Uterus (tissue), 3 donors: ENCODE measurements at regions not wholly inside any gene's neighbourhood (a gene's known extent, or its start where the extent isn't known, plus 50 kb on each side); places are given as distances from the start of the nearest gene placed in this dataset.

Source experiments
- DNase-seq, 2 donors: peaks; one replicate each; pipeline ENCODE4 v3.0.0-alpha.2; 2019 to 2020
- H3K27ac ChIP-seq, 2 donors: fragments of 200-600 bp; sonication (generic); 1 replicate in 1 of 2; 2 replicates in 1 of 2; pipeline ENCODE4 v1.5.1; 2016 to 2018
- H3K27me3 ChIP-seq, 2 donors: fragments of 200-600 bp; sonication (generic); one replicate each; pipeline ENCODE4 v1.5.1; 2018 to 2019; ENCODE audit warnings: control low read depth in 1 of 2
- H3K36me3 ChIP-seq, 2 donors: fragments of 200-600 bp; sonication (generic); one replicate each; pipeline ENCODE4 v1.5.1; 2019; ENCODE audit warnings: control low read depth in 1 of 2
- H3K4me1 ChIP-seq, 2 donors: fragments of 200-600 bp; sonication (generic); one replicate each; pipeline ENCODE4 v1.5.1; 2018 to 2019; ENCODE audit warnings: control low read depth in 1 of 2
- H3K4me3 ChIP-seq, 2 donors: fragments of 200-600 bp; sonication (generic); 1 replicate in 1 of 2; 2 replicates in 1 of 2; pipeline ENCODE4 v1.5.1; 2018 to 2019; ENCODE audit warnings: mild to moderate bottlenecking in 1 of 2
- H3K9me3 ChIP-seq, 2 donors: fragments of 200-600 bp; sonication (generic); one replicate each; pipeline ENCODE4 v1.5.1; 2019; ENCODE audit warnings: control low read depth in 1 of 2
- POLR2A ChIP-seq, 2 donors: fragments of 450-650 bp; IDR thresholded peaks; one replicate each; pipeline ENCODE4 v1.6.1; 2016; ENCODE audit warnings: antibody characterized with exemption in 2 of 2, mild to moderate bottlenecking in 1 of 2, moderate library complexity in 1 of 2
- intact Hi-C: fragments of 100-400 bp; cut with DNase I; formaldehyde crosslinking; loops from one replicate; pipeline ENCODE4 v1.15.1; 2023; ENCODE audit warnings: low total_unique reads
- TF ChIP-seq, protein P1 (sequence below), 4 experiments: fragments of 200-600 bp in 2 of 4; fragments of 450-650 bp in 2 of 4; sonication (generic) in 2 of 4; IDR thresholded peaks; one replicate each; pipeline ENCODE4 v1.5.1; 2016 to 2019; ENCODE audit warnings: antibody characterized with exemption in 4 of 4, mild to moderate bottlenecking in 2 of 4, moderate library complexity in 1 of 4
- donor health status: DM: yes; HTN: yes; CAD: no.

DNA sequence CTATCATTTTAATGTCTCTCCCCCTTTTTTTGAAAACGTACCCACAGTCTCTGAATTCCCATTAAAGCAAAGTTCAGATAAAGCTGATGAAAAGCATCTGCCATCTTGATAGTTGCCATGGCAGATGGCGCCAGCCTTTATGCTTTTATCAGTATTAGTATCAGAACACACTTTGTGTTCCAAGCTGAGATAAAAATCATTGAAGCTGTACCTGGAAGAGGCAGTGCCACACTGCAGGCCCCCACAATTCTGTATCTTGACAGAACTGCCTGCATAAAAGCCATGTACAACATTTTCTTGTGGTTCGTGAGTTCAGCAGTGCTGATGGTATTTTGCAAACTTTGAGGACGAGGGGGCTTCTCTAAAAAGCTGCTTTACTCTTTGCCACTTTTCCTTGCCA, 311.7 kb downstream of the SATB1 start:
- Histone ChIP-seq H3K4me3 (no peak overlapping the region), H3K9me3 (no peaks in the 10 kb centered on the region), H3K4me1 (no peaks in the 10 kb centered on the region), H3K27me3 (no peaks in the 10 kb centered on the region), H3K27ac (no peak overlapping the region), H3K36me3 (no peaks in the 10 kb centered on the region)
- no peak for DNase-seq
- no peak for TF ChIP-seq POLR2A (IDR thresholded peaks at IDR 0.05)
- TF ChIP-seq, protein P1, sequence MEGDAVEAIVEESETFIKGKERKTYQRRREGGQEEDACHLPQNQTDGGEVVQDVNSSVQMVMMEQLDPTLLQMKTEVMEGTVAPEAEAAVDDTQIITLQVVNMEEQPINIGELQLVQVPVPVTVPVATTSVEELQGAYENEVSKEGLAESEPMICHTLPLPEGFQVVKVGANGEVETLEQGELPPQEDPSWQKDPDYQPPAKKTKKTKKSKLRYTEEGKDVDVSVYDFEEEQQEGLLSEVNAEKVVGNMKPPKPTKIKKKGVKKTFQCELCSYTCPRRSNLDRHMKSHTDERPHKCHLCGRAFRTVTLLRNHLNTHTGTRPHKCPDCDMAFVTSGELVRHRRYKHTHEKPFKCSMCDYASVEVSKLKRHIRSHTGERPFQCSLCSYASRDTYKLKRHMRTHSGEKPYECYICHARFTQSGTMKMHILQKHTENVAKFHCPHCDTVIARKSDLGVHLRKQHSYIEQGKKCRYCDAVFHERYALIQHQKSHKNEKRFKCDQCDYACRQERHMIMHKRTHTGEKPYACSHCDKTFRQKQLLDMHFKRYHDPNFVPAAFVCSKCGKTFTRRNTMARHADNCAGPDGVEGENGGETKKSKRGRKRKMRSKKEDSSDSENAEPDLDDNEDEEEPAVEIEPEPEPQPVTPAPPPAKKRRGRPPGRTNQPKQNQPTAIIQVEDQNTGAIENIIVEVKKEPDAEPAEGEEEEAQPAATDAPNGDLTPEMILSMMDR (IDR thresholded peaks at IDR 0.05), result no peak
- intact Hi-C loops, result no loop called here

DNA sequence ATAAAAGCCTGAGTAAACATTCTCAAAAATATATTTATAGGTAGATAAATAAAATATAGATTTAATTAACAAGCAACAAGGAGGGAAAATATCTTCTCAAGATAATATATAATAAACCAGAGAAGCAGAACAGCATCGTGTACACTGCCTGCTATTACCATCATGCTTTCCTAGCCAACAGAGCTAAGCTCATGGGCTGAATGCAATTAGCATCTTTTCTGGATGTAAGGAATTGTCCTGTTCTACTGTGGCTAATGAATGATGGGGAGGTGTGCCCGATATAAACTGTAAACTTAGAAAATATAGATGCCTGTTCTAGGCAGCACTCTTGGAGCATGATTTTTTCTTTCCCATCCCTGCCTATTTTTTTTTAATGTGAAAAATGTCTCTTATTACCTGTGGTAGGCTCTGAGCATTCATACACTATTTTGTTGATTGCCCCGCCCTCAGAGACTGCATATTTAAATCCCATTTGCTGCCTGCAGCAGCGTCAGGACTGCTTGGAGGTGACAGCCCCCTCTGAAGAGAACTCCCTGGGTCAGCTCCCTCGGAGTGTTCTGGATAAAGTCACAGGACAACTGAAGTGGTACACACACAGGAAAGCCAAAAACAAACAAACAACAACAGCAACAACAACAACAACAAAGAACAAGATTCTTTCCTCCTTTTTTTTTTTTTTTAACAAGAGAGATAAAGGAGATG, 312.3 kb downstream of the SATB1 start:
- DNase-seq, result no peak
- Histone ChIP-seq H3K4me1 (no peaks in the 10 kb centered on the region), H3K9me3 (no peaks in the 10 kb centered on the region), H3K27ac (no peak overlapping the region), H3K27me3 (no peaks in the 10 kb centered on the region), H3K36me3 (no peaks in the 10 kb centered on the region), H3K4me3 (no peak overlapping the region)
- intact Hi-C loops, result no loop called here
- TF ChIP-seq POLR2A (IDR thresholded peaks at IDR 0.05), result no peak
- TF ChIP-seq, protein P1 (IDR thresholded peaks at IDR 0.05), result no peak

DNA sequence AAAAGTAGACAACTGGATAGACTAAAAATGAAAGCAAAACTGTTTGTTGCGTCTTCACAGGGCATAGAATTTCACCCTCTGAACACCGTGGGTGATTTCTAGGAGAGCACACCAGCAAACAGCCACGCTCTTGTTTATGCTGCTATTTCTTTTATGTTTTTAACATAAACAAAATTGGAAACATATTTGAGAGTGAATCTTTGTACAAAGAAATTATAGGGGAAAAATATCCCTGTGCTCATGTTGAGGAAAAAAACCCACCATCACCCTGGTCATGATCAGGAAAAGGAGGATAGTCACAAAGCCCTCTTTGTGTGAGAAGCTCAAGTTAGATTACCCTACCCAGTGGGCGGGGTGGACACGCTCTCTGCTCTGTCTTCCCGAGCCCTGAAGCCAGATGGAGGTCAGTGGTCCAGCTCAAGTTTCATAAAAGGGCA, 313.3 kb downstream of the SATB1 start:
- Histone ChIP-seq H3K27ac (no peak overlapping the region), H3K4me3 (no peak overlapping the region), H3K36me3 (no peaks in the 10 kb centered on the region), H3K4me1 (no peaks in the 10 kb centered on the region), H3K27me3 (no peaks in the 10 kb centered on the region), H3K9me3 (no peaks in the 10 kb centered on the region)
- intact Hi-C loops, result no loop called here
- no peak for DNase-seq
- TF ChIP-seq POLR2A (IDR thresholded peaks at IDR 0.05), result no peak
- TF ChIP-seq, protein P1 (IDR thresholded peaks at IDR 0.05), result no peak

DNA sequence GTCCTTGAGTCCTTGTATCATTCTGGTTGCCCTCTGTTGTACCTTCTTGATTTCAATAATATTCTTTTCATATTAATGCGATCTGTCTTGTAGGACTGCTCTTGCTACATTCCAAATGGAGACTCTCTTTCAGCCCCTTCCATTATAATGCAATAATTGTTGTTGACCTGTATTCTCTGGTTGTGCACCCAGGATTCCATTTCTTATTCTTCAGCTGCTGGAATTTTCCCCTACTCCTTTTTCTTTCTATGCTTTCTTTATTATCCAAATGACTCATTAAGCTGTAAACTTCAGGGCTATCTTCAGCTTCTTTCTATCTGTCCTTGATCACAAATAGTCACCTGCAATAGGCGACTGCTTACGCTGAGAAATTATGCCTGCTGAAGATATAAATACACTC, 321.5 kb downstream of the SATB1 start:
- Histone ChIP-seq H3K4me1 (no peaks in the 10 kb centered on the region), H3K36me3 (no peaks in the 10 kb centered on the region), H3K27me3 (no peaks in the 10 kb centered on the region), H3K27ac (no peak overlapping the region), H3K4me3 (no peak overlapping the region), H3K9me3 (no peaks in the 10 kb centered on the region)
- no peak for TF ChIP-seq POLR2A (IDR thresholded peaks at IDR 0.05)
- TF ChIP-seq, protein P1 (IDR thresholded peaks at IDR 0.05), result no peak
- DNase-seq, result no peak
- intact Hi-C loops, result no loop called here

DNA sequence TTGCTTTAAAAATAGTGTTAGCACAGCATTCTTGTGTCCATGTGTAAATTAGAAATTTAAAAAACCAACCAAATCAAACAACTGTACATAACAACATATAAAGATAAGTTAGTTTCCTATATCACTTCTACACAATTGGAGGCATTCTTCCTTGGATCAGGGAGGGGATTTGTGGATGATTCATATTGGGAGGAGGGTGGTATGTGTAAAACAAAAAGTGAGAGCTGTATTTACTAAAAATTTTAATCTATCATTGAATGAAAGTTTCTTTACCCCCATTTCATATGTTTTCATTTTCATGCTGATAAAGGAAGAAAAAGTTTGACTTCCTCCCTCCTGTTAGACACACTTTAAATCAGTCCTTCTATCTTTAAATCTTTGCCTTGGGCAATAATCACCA, 325.0 kb downstream of the SATB1 start:
- Histone ChIP-seq H3K27ac (no peak overlapping the region), H3K9me3 (no peaks in the 10 kb centered on the region), H3K4me3 (no peak overlapping the region), H3K4me1 (no peaks in the 10 kb centered on the region), H3K27me3 (no peaks in the 10 kb centered on the region), H3K36me3 (no peaks in the 10 kb centered on the region)
- no peak for TF ChIP-seq POLR2A (IDR thresholded peaks at IDR 0.05)
- TF ChIP-seq, protein P1 (IDR thresholded peaks at IDR 0.05), result no peak
- DNase-seq, result no peak
- intact Hi-C loops, result no loop called here
